GM12891 (cell line): ENCODE measurements at regions not wholly inside any gene's neighbourhood (a gene's known extent, or its start where the extent isn't known, plus 50 kb on each side); places are given as distances from the start of the nearest gene placed in this dataset.

ENCODE experiments used
- POLR2A ChIP-seq: IDR thresholded peaks from 2 replicates; pipeline ENCODE4 v1.6.1; 2011; ENCODE audit warnings: low read depth, low read length, control low read depth
- POLR2AphosphoS5 ChIP-seq: IDR thresholded peaks from 2 replicates; pipeline ENCODE4 v1.6.1; 2011; ENCODE audit warnings: low read depth, low read length, control low read depth

DNA sequence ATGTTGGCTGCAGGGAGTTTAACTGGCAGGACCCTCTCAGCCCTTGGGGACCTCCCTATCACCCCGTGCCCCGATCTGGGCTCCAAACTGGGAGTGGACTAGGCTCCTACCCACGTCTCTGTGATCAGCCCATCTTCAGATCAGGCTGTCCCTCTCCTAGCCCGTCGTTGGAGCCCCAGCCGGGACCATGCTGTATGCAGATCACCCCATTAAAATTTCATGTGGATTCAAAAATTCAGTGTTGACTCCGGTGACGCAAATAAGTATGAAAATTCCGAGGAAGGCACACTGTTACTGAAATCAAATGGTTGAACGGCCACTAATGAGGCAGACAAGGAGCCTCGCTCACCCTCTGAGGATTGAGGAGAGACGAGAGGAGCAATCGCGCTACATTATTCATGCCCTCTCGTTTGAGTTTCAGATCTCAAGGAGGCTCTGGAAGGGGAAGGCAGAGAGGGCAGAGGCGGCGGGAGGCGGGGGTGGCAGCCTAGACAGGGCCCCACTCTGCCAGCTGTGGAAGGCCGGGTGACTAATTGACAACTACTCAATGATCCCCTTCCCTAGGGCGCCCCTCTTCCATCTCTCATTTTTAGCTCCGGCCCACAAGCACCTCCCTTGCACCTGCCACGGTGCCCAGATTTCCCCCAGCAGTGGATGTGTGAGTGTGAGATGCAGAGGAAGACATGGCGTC lies 255.4 kb downstream of the MIAT start:
- TF ChIP-seq POLR2A (no peak), POLR2AphosphoS5 (no peak)
